T follicular helper cell (primary cell): ENCODE measurements at regions not wholly inside any gene's neighbourhood (a gene's known extent, or its start where the extent isn't known, plus 50 kb on each side); places are given as distances from the start of the nearest gene placed in this dataset.

Experiments
- DNase-seq: peaks from one replicate; pipeline ENCODE4 v3.0.0-alpha.2; 2020; ENCODE audit warnings: low read depth

DNA sequence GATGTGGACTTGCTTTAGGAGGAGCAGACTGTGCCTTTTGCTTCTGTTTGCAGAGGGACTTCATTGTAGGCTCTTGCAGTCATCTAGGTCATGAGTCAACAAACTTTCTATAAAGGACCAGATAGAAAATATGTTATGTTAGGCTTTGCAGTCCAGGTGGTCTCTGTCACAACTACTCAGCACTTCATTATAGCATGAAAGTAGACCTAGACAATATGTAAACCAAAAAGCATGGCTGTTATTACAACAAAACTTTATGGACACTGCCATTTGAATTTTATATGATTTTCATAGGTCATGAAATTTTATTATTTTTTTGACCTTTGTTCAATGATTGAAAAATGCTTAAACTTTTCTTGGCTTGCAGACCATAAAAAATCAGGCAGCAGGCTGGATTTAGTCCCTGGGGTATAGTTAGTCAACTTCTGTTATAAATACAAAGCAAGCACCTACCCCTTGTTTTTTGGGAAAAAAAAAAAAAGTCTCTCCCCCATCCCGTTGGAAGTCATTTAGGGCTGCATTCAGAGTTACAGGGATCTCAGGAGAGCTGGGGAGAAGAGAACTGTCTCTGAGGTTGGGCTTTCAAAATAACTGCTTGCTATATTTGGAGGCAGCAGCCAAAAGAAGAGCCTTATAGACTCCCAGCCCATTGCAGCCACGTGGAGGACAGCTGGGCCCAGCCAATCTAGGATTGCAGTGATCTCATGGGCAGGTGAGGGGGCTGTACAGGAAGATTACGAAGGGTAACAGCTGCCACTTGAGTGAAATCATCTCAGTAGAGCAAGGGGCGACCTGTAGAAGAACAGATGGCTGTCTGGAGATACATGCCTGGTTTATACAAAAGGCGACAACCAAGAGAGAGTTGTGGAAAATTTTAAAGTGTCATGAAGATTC is 136.6 kb upstream of the TNC start:
- DNase-seq = no peak

DNA sequence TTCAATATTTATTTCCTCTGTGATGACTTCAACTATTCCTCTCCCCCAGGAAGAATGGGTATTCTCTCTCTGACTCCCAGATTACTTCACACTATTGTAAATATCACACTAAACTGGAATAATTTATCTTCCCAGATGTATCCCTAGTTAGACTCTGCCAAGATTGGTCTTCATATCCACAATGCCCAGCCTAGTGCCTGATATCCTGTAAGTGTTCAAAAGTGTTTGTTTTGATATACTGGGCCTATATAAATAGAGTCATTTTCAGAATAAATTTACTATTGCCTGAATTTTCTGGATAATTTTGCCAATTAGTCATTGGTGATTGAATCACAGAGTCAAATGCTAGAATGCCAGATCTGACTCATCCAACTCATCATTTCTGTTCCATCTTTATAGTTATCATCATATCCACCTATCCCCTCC is 143.7 kb upstream of the TNC start:
- no peak for DNase-seq

DNA sequence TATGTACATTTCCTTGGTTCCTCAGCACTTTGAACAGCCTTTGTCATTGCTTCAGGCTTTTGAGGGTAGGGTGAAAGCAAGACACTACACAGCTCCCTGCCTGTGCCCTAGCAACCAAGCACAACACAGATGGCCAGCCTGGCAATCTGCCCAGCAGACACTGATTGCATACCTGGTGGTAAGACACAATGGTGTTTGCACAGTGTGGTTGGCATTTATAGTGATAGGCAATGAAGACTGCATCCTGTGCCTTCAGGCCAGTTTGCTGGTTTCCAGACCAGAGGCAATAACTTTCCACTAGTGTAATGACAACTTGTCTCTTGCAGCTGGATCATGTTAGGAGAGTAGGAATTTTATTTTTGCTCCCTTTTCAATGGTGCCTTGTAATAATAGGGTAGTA is 144.5 kb upstream of the TNC start:
- no peak for DNase-seq

DNA sequence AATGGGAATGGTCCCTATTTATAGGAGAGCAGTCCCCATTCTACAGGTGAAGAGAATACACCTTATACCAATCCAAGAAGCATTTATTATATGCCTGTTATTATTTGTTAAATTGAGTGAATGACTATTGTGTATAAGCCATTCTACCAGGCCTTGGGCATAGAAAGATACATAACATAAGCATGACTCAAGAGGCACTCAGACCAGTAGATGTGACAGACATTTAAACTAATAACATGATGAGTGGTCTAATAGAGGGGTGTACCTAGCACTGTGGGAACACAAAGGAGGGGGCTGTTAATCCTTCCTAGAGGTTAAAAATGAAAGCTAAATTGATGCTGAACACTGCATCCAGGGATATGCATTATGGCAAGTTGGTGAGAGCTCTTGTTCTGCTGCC is 145.0 kb upstream of the TNC start:
- no peak for DNase-seq

DNA sequence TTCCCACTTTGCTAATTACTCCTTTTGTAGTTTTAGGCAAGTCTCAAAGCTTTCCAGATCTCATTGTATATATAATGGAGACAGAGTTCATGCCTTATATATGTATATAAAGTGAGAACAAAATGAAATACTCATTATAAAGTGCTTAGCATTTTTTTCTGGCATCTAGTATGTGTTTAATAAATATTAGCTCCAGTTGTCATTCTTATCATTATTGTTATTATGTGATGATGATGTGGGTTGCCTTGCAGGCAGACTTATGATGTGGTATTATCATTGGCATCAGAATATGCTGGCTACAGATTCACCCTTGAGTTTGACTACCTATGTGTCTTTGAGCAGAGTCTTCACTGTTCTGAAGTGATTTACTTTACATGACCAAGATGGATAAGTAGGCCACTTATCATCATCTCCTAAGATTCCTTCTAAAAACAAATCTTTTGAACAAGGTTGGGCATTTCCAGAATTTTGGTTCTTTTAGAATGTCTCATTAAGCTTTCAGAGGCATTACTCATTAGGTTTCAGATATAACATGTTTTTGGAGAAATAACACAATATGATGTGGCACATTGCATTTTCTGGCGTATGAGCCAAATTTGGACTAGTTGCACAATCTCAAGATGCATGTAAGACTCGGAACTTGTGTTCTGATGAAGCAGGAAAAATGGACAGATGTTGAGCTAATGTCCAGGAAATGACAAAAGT is 145.6 kb upstream of the TNC start:
- no peak for DNase-seq

DNA sequence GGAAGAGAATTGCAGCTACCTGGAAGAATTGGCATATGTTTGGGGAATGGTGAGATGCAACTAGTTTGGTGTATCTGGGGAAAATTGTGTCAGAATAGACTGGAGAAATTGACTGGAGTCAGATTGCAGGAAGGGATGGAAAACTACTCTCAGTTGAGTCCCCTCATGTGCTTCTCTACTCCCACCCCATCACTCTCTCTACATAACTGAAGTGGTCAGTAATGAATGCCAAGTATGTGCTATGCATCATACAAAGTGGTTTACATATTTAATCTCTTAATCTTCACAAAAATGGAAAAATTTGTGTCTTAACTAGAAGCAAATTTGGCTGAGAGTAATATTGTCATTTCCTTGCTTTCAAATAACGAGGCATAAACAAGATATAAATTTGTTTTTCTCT is 146.4 kb upstream of the TNC start:
- no peak for DNase-seq

DNA sequence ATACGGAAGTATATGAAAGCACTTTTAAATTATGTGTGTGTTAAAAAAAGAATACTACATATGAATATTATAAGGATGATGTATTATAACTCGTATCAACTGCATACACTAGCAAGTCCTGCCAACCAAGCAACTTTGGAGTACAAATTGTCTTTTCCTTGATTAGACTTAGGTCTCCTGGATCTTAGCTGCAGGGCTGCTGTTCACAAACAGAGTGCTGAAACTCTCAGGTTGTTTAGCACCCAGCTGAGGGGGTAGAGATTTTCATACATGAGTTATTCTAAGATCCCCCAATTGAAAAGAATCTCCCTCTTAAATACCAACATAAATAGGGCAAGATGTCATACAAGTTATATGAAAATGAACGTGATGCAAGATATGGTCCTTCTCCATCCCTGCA is 149.8 kb upstream of the TNC start:
- no peak for DNase-seq

DNA sequence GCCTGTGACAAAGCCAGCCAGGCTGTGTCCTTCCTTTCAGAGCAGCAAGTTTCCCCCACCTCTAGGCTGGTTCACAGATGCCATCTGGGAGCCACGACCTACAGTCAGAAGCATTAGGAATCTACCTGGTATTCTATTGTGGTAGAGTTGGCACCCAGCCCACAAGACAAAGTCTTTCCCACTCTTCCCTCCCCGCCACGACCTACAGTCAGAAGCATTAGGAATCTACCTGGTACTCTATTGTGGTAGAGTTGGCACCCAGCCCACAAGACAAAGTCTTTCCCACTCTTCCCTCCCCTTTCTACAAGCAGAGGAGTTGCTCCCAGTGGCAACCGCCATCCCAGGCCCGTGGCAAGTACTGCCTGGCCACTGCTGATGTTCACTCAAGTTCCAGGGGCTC is 157.8 kb upstream of the TNC start:
- DNase-seq = no peak

DNA sequence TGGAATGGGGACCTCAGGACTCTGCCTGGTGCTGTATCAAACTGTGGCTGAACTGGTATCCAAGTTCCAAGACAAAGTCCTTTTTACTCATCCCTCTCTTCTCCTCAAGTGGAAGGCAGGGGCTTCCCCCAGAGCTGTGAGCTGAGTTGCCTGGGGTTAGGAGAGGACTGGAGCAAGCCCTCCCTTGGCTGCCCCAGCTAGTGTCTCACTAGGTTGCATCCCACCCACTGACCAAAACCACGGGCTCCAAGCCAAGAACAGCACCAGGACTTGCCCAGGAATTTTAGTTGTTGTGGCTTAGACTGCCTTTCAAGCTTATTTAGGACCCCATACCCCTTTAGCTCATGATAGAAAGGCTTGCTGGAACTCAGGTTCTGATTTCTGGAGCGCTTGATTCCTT is 158.7 kb upstream of the TNC start:
- DNase-seq = no peak

DNA sequence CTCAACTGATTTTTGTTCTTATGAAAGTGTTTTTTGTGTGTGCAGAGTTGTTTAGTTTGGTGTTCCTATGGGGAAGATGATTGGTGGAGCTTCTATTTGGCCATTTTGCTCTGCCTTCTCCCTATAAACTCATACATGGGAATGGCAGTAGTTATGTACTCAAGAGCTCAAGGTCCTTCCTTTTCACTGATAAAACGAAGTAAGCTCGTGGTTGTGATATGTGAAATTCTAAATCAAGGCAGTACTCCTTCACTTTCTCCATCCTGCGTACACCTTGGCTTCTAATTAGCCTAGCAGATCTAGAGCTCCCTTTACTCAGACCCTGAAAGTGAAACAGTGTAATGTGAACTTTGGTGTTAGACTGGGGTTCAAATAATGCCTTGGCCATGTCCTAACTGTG is 159.3 kb upstream of the TNC start:
- no peak for DNase-seq

DNA sequence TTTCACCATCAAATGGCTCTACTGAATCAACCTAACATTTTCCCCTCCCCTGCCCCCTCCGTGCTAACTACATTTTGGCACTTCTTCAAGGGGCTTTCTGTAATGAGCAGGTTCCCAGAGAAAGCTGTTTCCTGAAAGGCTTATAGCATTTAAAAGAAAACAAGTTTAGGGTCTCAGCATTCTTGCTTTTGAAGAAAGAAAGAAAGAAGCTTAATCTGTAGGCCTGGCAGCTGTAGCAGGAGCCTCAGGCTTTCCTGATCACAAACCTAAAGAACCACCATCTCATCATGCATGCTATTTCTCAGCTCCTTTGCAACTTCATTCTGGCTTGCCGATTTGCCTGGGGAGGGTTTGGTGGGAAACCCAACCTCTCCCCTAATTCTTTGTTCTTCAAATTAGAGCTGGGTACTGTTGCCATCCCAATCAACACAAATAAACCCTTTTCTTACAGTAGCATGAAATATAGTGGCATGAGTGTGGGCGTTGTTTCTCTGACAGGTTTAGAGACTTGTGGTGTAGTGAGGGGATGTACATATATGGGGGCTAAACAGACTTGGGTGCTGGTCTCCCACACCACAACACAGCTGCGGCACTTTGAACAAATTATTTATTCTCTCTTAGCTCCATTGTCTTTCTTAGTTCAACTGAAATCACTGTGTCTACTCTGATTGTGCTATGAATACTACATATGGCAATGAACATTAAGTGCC is 160.5 kb upstream of the TNC start:
- DNase-seq = no peak

DNA sequence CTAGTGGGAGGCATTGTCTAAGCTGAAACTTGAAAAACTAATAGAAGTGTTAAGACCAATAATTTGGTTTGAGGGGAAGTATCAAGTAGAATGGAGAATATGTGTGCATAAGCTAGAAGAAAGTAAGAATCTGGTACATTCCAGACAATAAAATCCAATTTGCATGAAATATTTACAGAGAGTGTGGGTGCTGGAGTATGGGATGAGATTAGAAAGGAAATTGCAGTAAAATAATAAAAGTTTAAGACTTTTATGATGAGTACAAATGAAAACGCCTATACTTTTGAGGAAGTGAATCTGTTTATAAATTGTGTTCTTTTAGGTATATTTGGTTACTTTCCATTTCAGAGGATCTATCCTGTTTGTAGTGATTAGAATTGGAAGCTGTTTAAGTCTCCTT is 165.4 kb upstream of the TNC start:
- DNase-seq = no peak

DNA sequence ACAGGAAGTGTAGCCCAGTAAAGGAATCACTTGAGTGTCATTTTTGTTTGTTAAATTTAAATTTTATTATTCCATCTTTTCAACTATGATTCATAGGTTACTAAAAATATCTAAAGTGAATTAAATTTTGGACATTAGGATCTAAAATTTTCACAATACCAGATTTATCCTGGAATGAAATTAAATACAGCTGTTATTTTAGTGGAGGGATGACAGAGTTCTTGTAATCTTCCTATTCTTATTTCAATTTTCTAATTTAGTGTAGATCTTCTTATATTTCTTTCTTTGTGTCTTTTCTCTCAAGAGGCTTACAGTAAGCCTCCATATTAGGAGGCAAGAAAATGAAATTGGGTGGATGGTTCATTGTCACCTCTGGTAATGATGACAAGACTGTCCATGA is 167.9 kb upstream of the TNC start:
- DNase-seq = no peak

DNA sequence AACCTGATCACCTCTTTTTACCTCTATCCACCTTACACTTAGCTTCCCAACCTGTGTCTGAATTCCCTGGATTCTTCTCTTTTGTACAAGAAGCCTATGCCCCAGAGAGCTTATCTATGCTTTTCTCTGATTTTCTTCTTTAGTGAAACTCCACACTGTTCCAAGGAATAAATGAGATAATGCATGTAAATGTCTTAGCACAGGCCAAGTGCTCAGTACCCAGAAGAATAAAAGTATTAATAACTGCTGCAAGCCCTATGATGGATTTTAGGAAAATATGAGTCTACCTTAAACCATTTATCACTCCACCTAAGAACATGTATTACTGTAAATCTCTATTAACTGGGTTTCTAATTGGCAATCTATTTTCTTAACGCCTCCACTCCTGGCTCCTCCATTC is 168.5 kb upstream of the TNC start:
- DNase-seq = no peak

DNA sequence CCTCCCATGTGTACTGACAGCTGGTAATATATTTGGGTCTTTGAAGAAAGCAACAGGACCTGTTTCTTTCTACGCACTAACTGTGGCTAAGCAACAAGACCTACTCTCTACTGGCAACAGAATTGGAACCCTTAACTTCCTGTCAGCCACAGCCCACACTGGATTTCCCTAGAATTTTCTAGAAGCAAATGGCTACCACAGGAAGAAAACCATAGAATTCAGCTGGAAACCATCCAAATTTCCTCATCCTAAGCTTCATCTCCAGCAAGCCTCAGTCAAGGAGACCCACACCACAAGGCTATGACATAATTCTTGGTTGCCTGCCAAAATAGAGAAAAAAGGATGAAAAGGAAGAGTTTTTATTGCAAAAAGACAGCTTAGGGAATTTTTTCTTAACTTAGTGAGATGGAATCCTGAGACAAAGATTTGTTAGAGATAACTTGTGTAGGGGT is 171.8 kb upstream of the TNC start:
- DNase-seq = no peak

DNA sequence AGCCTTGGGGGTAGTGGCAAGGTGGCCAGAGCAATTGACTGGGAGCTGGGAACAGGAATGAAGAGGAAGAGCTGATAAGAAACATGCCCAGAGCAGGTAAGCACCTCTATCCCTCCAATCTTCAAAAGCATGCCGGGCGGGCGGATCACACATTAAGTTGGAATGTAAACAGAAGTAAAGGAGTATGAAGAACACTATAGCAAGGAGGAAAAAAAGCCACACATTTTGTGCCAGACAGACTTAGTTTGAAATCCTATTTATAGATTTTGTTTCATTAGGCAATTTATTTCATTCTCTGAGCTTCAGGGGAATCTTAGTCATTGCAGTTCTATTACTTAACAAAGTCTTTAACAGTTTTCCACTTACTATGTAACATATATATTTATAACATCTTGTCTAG is 173.9 kb upstream of the TNC start:
- DNase-seq = no peak

DNA sequence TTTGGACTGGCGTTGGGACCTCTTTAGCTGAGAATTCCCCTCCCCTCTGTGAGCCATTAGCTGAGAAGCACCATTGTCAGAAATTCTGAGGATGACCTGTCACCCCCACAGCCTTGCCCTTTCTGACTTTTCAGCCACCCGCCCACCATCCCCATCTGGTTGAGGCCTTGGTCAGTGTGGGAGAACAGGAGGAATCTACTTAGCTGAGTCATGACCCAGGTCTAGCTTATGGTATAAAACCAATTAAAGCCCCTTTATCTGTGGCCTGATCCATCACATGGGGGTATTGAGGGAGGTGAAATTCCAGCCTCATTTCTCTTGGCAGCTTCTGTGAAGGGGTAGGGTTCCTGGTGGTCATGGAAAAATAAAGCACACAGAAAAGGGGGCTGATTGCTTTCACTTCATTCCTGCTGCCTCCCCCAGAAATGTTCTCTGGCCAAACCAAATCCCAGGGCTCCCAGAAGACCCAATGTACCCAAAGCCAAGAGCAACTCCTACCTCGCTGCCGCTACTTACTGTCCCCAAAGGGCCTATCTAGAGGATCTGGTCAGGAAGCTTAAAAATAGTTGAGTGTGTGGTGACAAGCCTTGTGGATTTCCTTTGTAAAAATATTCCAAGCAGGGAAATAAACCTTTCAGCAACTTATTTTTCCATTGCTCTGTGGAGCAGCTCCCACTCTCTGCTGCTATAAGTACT is 174.8 kb upstream of the TNC start:
- no peak for DNase-seq

DNA sequence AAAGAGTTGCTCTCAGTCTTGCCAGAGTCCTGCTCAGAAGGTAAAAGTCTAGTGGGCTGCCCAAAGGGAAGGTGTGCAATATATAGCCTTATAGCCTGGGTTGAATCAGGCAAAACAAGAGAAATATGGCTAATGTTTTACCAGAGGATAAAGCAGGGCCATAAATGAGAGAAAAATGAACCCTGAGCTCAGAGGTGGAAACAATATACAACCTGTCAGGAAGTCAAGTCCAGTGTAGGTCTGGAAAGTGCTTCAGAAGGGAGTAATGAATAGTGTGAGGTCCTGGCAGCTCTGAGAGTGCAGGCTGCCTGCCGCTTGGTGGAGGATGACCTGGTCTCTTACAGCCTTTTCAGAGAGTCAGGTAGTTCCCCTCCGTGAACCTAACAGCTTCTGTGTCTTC is 177.8 kb upstream of the TNC start:
- no peak for DNase-seq

DNA sequence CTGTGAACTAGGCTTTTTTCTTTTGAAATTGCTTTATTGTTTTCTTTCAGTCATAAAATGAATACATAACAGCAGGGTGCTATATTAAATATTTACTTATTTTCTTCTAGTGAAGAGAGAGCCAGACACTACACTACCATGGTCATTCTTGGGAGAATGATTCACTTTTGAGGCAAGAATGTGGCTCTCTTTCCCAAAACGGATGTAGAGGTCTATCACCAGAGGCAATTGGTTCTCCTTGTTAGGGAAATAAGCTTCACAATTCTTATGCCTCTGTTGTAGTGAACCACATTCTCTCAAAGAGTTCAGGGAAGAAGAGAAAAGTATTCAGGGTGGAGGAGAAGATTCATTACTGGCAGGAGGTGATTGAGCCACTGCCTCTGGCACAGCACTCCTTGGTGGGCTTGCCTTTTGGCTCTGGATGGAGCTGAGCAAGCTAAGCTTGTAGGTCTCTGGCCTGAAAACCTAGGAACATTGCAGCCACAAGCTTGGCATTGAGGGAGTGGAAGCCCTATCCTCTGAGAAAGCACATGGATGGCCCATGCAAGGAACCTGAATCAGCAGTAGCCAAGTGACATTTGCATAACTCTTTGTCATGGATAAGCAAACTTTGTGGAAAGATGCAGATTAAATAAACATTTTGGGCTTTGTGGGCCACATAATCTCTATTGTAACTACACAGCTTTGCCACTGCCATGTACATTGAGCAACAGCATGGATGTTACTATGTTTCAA is 179.0 kb upstream of the TNC start:
- no peak for DNase-seq

DNA sequence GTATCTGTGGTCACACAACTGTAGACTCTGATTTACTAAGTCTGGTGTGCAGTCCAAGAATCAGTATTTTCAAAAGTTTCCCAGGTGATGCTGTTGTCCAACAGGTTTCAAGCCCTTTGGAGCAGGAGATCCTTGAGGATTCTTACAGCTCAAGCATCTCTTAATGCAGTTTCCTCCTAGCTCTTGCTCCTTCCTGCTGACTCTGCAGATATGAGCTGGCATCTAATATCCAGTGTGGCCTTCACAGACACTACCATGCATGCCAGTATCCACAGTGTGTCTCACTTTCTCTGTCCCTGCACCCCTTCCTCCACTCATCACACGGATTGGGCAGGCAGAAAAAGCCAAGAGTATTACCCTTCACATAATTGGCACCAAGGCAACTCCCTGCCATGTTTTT is 182.2 kb upstream of the TNC start:
- DNase-seq = no peak

DNA sequence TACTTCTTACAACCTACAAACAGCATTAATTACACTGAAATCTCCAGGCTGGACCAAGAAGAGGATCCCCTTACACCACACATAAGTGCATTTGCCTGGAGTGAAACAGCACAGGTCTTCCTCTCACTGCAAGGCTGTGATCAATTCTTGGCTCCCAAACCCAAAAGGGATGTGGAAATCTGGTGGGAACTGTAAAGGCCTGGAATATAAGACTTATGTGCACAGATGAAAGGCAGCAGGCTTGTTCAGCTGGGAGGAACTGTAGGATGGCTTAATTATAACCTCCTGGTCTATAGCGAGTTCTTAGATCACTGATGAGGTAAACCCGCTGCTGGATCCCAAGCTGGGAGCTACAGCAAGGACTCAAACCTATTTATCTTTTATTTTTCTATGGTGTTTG is 182.9 kb upstream of the TNC start:
- no peak for DNase-seq

DNA sequence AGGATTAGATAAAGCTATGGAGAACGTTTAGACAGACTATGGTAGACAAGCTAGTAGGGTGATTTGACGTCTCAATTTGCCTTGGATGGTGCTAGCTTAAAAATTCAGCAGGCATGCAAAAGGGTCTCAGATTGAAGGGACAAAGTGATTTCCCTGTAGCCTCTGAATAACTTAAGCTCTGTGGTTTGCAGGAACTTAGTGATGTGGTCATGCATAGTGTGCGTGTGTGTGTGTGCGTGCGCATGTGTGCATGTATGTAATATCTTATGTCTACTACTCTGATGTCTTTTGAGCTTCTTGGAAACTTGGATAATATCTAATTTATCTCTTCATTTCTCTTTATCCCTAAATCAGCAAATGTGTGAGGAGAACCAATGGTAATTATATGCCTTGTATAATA is 183.6 kb upstream of the TNC start:
- no peak for DNase-seq
